Spinal cord (tissue), 9 donors: ENCODE measurements at regions not wholly inside any gene's neighbourhood (a gene's known extent, or its start where the extent isn't known, plus 50 kb on each side); places are given as distances from the start of the nearest gene placed in this dataset.
"Not testable (repeated sequence)": the region's sequence is repeated elsewhere in the genome, so short reads cannot be mapped to it uniquely, and the experiment has no call there.

Source experiments
- DNase-seq, 6 donors: peaks; one replicate each; pipeline versions ENCODE4 v3.0.0 to v3.0.0-alpha.2; 2013 to 2015; ENCODE audit warnings: low spot score in 6 of 6, low read depth in 4 of 6
- H3K27ac ChIP-seq: one replicate; pipeline ENCODE4 v1.5.1; 2013; ENCODE audit warnings: low read depth, low read length, control low read depth
- H3K27me3 ChIP-seq: one replicate; pipeline ENCODE4 v1.6.1; 2013; ENCODE audit warnings: low read length; ENCODE audit not compliant: control insufficient read depth, insufficient read depth
- H3K36me3 ChIP-seq: one replicate; pipeline ENCODE4 v1.6.1; 2013; ENCODE audit warnings: low read length; ENCODE audit not compliant: control insufficient read depth, insufficient read depth
- H3K4me1 ChIP-seq: one replicate; pipeline ENCODE4 v1.6.1; 2013; ENCODE audit warnings: low read length; ENCODE audit not compliant: control insufficient read depth, insufficient read depth
- H3K4me3 ChIP-seq: one replicate; pipeline ENCODE4 v1.5.1; 2013; ENCODE audit warnings: low read depth, low read length, control low read depth
- H3K9me3 ChIP-seq: one replicate; pipeline ENCODE4 v1.6.1; 2013; ENCODE audit warnings: low read length; ENCODE audit not compliant: control insufficient read depth, insufficient read depth
- WGBS: methylation state at CpG from one replicate; pipeline ENCODE4 v1.1.5; 2013; ENCODE audit warnings: missing lambda C conversion rate; ENCODE audit not compliant: insufficient coverage; 5-methylcytosine and 5-hydroxymethylcytosine counted together
- donor health status: healthy.

- Histone ChIP-seq H3K9me3 (no peaks in the 10 kb centered on the region), H3K4me1 (no peaks in the 10 kb centered on the region), H3K27me3 (no peaks in the 10 kb centered on the region), H3K36me3 (no peaks in the 10 kb centered on the region), H3K4me3 (no peak overlapping the region), H3K27ac (no peak overlapping the region)
- DNase-seq, result no peak
- WGBS, result no CpG with 5 or more reads among the region's 1 CpG
These were observed 89.2 kb upstream of the PCED1B start for GRCh38 chr12:46990211-46990610.

- 80% methylated on average over 5 of the region's 6 CpGs for WGBS
These were observed 87.4 kb upstream of the PCED1B start for GRCh38 chr12:46992051-46992450.

GRCh38 chr12:46998811-46999368, 80.5 kb upstream of the PCED1B start:
- Histone ChIP-seq H3K36me3 (no peaks in the 10 kb centered on the region), H3K9me3 (no peaks in the 10 kb centered on the region), H3K4me3 (no peak overlapping the region), H3K27me3 (no peaks in the 10 kb centered on the region), H3K27ac (no peak overlapping the region), H3K4me1 (no peaks in the 10 kb centered on the region)
- WGBS, result no CpG with 5 or more reads among the region's 5 CpGs
- DNase-seq, result no peak

More at GRCh38 chr12:46992051-46992450, 87.4 kb upstream of the PCED1B start:
- H3K4me3 ChIP-seq, H3K27me3 ChIP-seq, H3K9me3 ChIP-seq, DNase-seq, H3K36me3 ChIP-seq, H3K4me1 ChIP-seq, H3K27ac ChIP-seq: not testable (repeated sequence)

- no peak overlapping the region for H3K27ac ChIP-seq
- no peaks in the 10 kb centered on the region for H3K36me3 ChIP-seq
- DNase-seq, result no peak
- no peak overlapping the region for H3K4me3 ChIP-seq
- no peaks in the 10 kb centered on the region for H3K9me3 ChIP-seq
- no peaks in the 10 kb centered on the region for H3K27me3 ChIP-seq
- H3K4me1 ChIP-seq, result no peaks in the 10 kb centered on the region
- WGBS, result 80% methylated on average over 2 of the region's 2 CpGs
These were observed 74.8 kb upstream of the PCED1B start for GRCh38 chr12:47004634-47005033.

GRCh38 chr12:47007048-47007447, 72.4 kb upstream of the PCED1B start:
- H3K4me1 ChIP-seq, result no peaks in the 10 kb centered on the region
- H3K9me3 ChIP-seq, result no peaks in the 10 kb centered on the region
- H3K27me3 ChIP-seq, result no peaks in the 10 kb centered on the region
- WGBS, result no CpG with 5 or more reads among the region's 3 CpGs
- H3K27ac ChIP-seq, result no peak overlapping the region
- H3K36me3 ChIP-seq, result no peaks in the 10 kb centered on the region
- peak in 1 of 6 donors; percentile 4 for DNase-seq
- H3K4me3 ChIP-seq, result no peak overlapping the region

- no peaks in the 10 kb centered on the region for H3K9me3 ChIP-seq
- H3K27me3 ChIP-seq, result no peaks in the 10 kb centered on the region
- H3K4me3 ChIP-seq, result no peak overlapping the region
- no peak for DNase-seq
- no peaks in the 10 kb centered on the region for H3K36me3 ChIP-seq
- no peak overlapping the region for H3K27ac ChIP-seq
- H3K4me1 ChIP-seq, result no peaks in the 10 kb centered on the region
- WGBS, result no CpG with 5 or more reads among the region's 1 CpG
These were observed 66.9 kb upstream of the PCED1B start for GRCh38 chr12:47012552-47012951.

GRCh38 chr12:47014474-47014873, 64.9 kb upstream of the PCED1B start:
- no peak for DNase-seq
- H3K4me1 ChIP-seq, result no peaks in the 10 kb centered on the region
- WGBS, result no CpG with 5 or more reads among the region's 2 CpGs
- H3K9me3 ChIP-seq, result no peaks in the 10 kb centered on the region
- H3K4me3 ChIP-seq, result no peak overlapping the region
- no peak overlapping the region for H3K27ac ChIP-seq
- no peaks in the 10 kb centered on the region for H3K36me3 ChIP-seq
- H3K27me3 ChIP-seq, result no peaks in the 10 kb centered on the region

- Histone ChIP-seq H3K27ac (no peak overlapping the region), H3K27me3 (no peaks in the 10 kb centered on the region), H3K4me3 (no peak overlapping the region), H3K36me3 (no peaks in the 10 kb centered on the region), H3K9me3 (no peaks in the 10 kb centered on the region), H3K4me1 (no peaks in the 10 kb centered on the region)
- no CpG with 5 or more reads among the region's 1 CpG for WGBS
- no peak for DNase-seq
These were observed 64.0 kb upstream of the PCED1B start for GRCh38 chr12:47015381-47015780.

GRCh38 chr12:47017041-47017713, 62.2 kb upstream of the PCED1B start:
- Histone ChIP-seq H3K9me3 (no peaks in the 10 kb centered on the region), H3K27ac (no peak overlapping the region), H3K27me3 (no peaks in the 10 kb centered on the region), H3K4me1 (no peaks in the 10 kb centered on the region), H3K4me3 (no peak overlapping the region), H3K36me3 (no peaks in the 10 kb centered on the region)
- no peak for DNase-seq
- WGBS, result 94% methylated on average over 4 of the region's 6 CpGs

- no peaks in the 10 kb centered on the region for H3K27me3 ChIP-seq
- no peaks in the 10 kb centered on the region for H3K4me1 ChIP-seq
- H3K27ac ChIP-seq, result no peak overlapping the region
- no peaks in the 10 kb centered on the region for H3K9me3 ChIP-seq
- no peak for DNase-seq
- no peak overlapping the region for H3K4me3 ChIP-seq
- whole genome bisulfite sequencing, result 100% methylated on average over 2 of the region's 2 CpGs
- no peaks in the 10 kb centered on the region for H3K36me3 ChIP-seq
These were observed 61.4 kb upstream of the PCED1B start for GRCh38 chr12:47017901-47018475.
